ENCODE measurements at regions not wholly inside any gene's neighbourhood (a gene's known extent, or its start where the extent isn't known, plus 50 kb on each side); places are given as distances from the start of the nearest gene placed in this dataset.

- Histone ChIP-seq H3K4me1 (no peaks in the 10 kb centered on the region), H3K4me3 (no peak overlapping the region), H3K36me3 (no peaks in the 10 kb centered on the region), H3K27me3 (no peaks in the 10 kb centered on the region), H3K27ac (no peak overlapping the region), H3K9me3 (peaks cover 0 to 4% (median 0%) of the 10 kb centered on the region in 11 donors)
- TF ChIP-seq CTCF (IDR thresholded peaks at IDR 0.05), result no peak
- no peak for DNase-seq
- WGBS, 2 donors, result 60 to 75% methylated on average over 2 of the region's 2 CpGs
- intact Hi-C loops (cut with DNase I), result no loop called here
- no peak for ATAC-seq
These were observed 1379.5 kb upstream of the GBE1 start for GRCh38 chr3:83140983-83141382.

- Histone ChIP-seq H3K9me3 (peaks cover 0 to 3% (median 0%) of the 10 kb centered on the region in 11 donors), H3K36me3 (no peaks in the 10 kb centered on the region), H3K27me3 (no peaks in the 10 kb centered on the region), H3K27ac (no peak overlapping the region), H3K4me1 (no peaks in the 10 kb centered on the region), H3K4me3 (no peak overlapping the region)
- WGBS, 2 donors, result 56 to 73% methylated on average over 5 of the region's 5 CpGs
- no peak for TF ChIP-seq CTCF (IDR thresholded peaks at IDR 0.05)
- no peak for DNase-seq
- no peak for ATAC-seq
- intact Hi-C loops (cut with DNase I), result no loop called here
These were observed 1369.8 kb upstream of the GBE1 start for GRCh38 chr3:83131236-83131635.

- Histone ChIP-seq H3K4me3 (no peak overlapping the region), H3K9me3 (peaks cover 0 to 3% (median 0%) of the 10 kb centered on the region in 11 donors), H3K27ac (no peak overlapping the region), H3K27me3 (no peaks in the 10 kb centered on the region), H3K36me3 (no peaks in the 10 kb centered on the region), H3K4me1 (no peaks in the 10 kb centered on the region)
- DNase-seq (no peak), ATAC-seq (no peak)
- no peak for TF ChIP-seq CTCF (IDR thresholded peaks at IDR 0.05)
- WGBS, 2 donors, result 72 to 75% methylated on average over 2 of the region's 2 CpGs
- intact Hi-C loops (cut with DNase I), result no loop called here
These were observed 1361.4 kb upstream of the GBE1 start for GRCh38 chr3:83122774-83123350.

- Histone ChIP-seq H3K4me3 (no peak overlapping the region), H3K4me1 (no peaks in the 10 kb centered on the region), H3K36me3 (no peaks in the 10 kb centered on the region), H3K9me3 (no peaks in the 10 kb centered on the region), H3K27ac (no peak overlapping the region), H3K27me3 (no peaks in the 10 kb centered on the region)
- DNase-seq (no peak), ATAC-seq (no peak)
- no peak for TF ChIP-seq CTCF (IDR thresholded peaks at IDR 0.05)
- intact Hi-C loops (cut with DNase I), result no loop called here
- WGBS, 2 donors, result 57 to 69% methylated on average over 4 of the region's 4 CpGs
These were observed 1331.8 kb upstream of the GBE1 start for GRCh38 chr3:83093222-83093572.

All from heart right ventricle (tissue), 16 donors.